ENCODE measurements at regions not wholly inside any gene's neighbourhood (a gene's known extent, or its start where the extent isn't known, plus 50 kb on each side); places are given as distances from the start of the nearest gene placed in this dataset.
A peak's percentile ranks its signal among the peaks of the same experiment; 100 is the strongest.

DNA sequence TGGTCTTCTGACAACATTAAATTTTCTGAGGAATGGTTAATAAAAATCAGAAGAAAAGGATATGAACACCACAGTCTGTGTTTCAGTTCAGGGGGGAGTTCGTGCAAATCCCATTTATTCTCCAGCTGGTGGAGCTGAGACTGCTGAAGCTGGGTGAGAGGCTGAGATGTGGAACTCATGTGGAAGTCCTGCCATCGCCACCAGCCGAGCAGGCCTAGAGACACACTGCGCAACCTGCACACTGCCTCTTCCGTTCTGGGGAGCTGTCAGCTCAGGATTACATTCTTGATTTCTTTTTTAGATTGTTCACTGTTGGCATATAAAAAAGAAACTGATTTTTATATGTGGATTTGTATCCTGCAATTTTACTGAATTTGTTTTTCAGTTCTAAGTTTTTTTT lies 66.6 kb upstream of the ELOVL6 start:
- H3K9me3 ChIP-seq (ENCODE audit: control insufficient read depth, insufficient read depth, low read depth, low read length), result no peaks in the 10 kb centered on the region
- ChIA-PET CTCF (interaction anchor here (0.7 kb wide), 1 partner anchor 58 kb away, joined by 3 read pairs; no protein-coding TSS in a partner anchor), POLR2A (no interaction called here)
- no peak overlapping the region for H3K27ac ChIP-seq (ENCODE audit: extremely low read depth, low read depth, low read length)
- peak; percentile 88 for TF ChIP-seq ZNF558 (tag by site-specific recombination; IDR thresholded peaks at IDR 0.05)
- TF ChIP-seq ZNF791 (tag by site-specific recombination; IDR thresholded peaks at IDR 0.05), result no peak
- H3K4me1 ChIP-seq (ENCODE audit: control insufficient read depth, insufficient read depth, low read length), result no peaks in the 10 kb centered on the region
- no peaks in the 10 kb centered on the region for H3K36me3 ChIP-seq (ENCODE audit: control insufficient read depth in 2 of 2, insufficient read depth in 1 of 2, low read length in 2 of 2)
- H3K4me3 ChIP-seq (ENCODE audit: low read depth, low read length), result no peak overlapping the region

DNA sequence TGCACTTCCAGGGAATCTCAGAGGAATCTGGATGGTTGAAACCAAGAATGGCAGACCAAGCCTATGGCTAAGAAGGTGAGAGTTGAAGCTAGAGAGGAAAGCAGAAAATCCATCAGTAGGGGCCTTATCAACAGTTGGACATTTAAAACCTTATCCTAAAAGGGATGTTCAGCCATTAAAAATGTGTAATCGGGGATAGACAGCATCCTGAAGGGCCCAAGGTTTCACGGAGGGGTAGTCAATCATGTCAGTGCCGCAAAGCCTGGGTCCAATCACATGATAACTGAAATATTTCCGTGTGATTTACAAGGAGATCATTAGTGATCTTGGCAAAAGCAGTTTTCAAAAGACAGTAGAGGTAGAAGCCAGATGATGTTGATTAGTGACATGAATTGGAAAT lies 61.9 kb upstream of the ELOVL6 start:
- no peak overlapping the region for H3K4me3 ChIP-seq (ENCODE audit: low read depth, low read length)
- no peaks in the 10 kb centered on the region for H3K36me3 ChIP-seq (ENCODE audit: control insufficient read depth in 2 of 2, insufficient read depth in 1 of 2, low read length in 2 of 2)
- H3K4me1 ChIP-seq (ENCODE audit: control insufficient read depth, insufficient read depth, low read length), result no peaks in the 10 kb centered on the region
- TF ChIP-seq ZNF132 (tag by site-specific recombination; IDR thresholded peaks at IDR 0.05; ENCODE audit: borderline replicate concordance), result no peak
- no peak for TF ChIP-seq GFI1B (tag by site-specific recombination; IDR thresholded peaks at IDR 0.05)
- no peak for TF ChIP-seq KLF7 (tag by site-specific recombination; IDR thresholded peaks at IDR 0.05; ENCODE audit: borderline replicate concordance)
- TF ChIP-seq ZNF202 (tag by site-specific recombination; IDR thresholded peaks at IDR 0.05; ENCODE audit: borderline replicate concordance), result no peak
- TF ChIP-seq EGR2 (tag by site-specific recombination; IDR thresholded peaks at IDR 0.05; ENCODE audit: low read depth), result no peak
- TF ChIP-seq, protein P1, sequence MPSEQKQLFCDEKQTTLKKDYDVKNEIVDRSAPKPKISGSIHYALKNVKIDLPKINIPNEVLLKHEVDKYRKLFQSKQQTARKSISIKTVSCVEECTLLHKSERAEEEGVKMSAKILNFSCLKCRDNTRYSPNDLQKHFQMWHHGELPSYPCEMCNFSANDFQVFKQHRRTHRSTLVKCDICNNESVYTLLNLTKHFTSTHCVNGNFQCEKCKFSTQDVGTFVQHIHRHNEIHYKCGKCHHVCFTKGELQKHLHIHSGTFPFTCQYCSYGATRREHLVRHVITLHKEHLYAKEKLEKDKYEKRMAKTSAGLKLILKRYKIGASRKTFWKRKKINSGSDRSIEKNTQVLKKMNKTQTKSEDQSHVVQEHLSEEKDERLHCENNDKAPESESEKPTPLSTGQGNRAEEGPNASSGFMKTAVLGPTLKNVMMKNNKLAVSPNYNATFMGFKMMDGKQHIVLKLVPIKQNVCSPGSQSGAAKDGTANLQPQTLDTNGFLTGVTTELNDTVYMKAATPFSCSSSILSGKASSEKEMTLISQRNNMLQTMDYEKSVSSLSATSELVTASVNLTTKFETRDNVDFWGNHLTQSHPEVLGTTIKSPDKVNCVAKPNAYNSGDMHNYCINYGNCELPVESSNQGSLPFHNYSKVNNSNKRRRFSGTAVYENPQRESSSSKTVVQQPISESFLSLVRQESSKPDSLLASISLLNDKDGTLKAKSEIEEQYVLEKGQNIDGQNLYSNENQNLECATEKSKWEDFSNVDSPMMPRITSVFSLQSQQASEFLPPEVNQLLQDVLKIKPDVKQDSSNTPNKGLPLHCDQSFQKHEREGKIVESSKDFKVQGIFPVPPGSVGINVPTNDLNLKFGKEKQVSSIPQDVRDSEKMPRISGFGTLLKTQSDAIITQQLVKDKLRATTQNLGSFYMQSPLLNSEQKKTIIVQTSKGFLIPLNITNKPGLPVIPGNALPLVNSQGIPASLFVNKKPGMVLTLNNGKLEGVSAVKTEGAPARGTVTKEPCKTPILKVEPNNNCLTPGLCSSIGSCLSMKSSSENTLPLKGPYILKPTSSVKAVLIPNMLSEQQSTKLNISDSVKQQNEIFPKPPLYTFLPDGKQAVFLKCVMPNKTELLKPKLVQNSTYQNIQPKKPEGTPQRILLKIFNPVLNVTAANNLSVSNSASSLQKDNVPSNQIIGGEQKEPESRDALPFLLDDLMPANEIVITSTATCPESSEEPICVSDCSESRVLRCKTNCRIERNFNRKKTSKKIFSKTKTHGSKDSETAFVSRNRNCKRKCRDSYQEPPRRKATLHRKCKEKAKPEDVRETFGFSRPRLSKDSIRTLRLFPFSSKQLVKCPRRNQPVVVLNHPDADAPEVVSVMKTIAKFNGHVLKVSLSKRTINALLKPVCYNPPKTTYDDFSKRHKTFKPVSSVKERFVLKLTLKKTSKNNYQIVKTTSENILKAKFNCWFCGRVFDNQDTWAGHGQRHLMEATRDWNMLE (tag by site-specific recombination; conservative IDR thresholded peaks at IDR 0.05; ENCODE audit: low read depth), result no peak
- TF ChIP-seq OSR2 (tag by site-specific recombination; IDR thresholded peaks at IDR 0.05), result no peak
- TF ChIP-seq TCF7L2 (IDR thresholded peaks at IDR 0.05; ENCODE audit: borderline replicate concordance, low read depth, low read length), result no peak
- TF ChIP-seq ZSCAN23 (tag by site-specific recombination; IDR thresholded peaks at IDR 0.05), result no peak
- TF ChIP-seq ZNF792 (tag by site-specific recombination; IDR thresholded peaks at IDR 0.05), result no peak
- TF ChIP-seq ZNF776 (tag by site-specific recombination; IDR thresholded peaks at IDR 0.05; ENCODE audit: borderline replicate concordance), result no peak
- no peak for TF ChIP-seq ZNF248 (tag by site-specific recombination; IDR thresholded peaks at IDR 0.05)
- TF ChIP-seq, protein P2, sequence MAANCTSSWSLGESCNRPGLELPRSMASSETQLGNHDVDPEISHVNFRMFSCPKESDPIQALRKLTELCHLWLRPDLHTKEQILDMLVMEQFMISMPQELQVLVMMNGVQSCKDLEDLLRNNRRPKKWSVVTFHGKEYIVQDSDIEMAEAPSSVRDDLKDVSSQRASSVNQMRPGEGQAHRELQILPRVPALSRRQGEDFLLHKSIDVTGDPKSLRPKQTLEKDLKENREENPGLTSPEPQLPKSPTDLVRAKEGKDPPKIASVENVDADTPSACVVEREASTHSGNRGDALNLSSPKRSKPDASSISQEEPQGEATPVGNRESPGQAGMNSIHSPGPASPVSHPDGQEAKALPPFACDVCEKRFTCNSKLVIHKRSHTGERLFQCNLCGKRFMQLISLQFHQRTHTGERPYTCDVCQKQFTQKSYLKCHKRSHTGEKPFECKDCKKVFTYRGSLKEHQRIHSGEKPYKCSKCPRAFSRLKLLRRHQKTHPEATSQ (tag by site-specific recombination; IDR thresholded peaks at IDR 0.05), result no peak
- no peak for TF ChIP-seq ZNF10 (tag by site-specific recombination; IDR thresholded peaks at IDR 0.05)
- TF ChIP-seq ZNF266 (tag by site-specific recombination; IDR thresholded peaks at IDR 0.05; ENCODE audit: low read depth), result no peak
- H3K27ac ChIP-seq (ENCODE audit: extremely low read depth, low read depth, low read length), result no peak overlapping the region
- ChIA-PET POLR2A (no interaction called here), CTCF (no interaction called here)
- H3K9me3 ChIP-seq (ENCODE audit: control insufficient read depth, insufficient read depth, low read depth, low read length), result no peaks in the 10 kb centered on the region

DNA sequence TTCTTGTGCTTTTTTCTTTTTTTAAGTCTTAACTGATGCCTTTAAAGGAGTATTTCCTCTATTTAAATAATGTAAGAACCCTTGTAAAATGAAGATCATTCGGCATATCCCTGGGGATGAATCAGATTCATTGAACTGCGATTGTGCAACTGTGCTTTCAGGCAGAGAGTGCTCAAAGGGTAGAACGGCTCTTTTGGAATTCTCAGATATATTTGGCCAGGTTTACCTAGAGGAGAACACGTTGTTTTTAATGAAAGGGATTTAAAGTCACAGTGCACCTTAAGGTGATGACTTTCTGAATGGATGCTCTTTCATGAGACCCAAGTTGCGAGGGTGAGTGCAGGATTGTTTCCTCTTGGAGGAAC lies 51.6 kb upstream of the ELOVL6 start:
- Histone ChIP-seq H3K9me3 (ENCODE audit: control insufficient read depth, insufficient read depth, low read depth, low read length) (no peaks in the 10 kb centered on the region), H3K36me3 (ENCODE audit: control insufficient read depth in 2 of 2, insufficient read depth in 1 of 2, low read length in 2 of 2) (no peaks in the 10 kb centered on the region), H3K4me3 (ENCODE audit: low read depth, low read length) (no peak overlapping the region), H3K4me1 (ENCODE audit: control insufficient read depth, insufficient read depth, low read length) (no peaks in the 10 kb centered on the region), H3K27ac (ENCODE audit: extremely low read depth, low read depth, low read length) (no peak overlapping the region)
- ChIA-PET CTCF (no interaction called here), POLR2A (no interaction called here)
- TF ChIP-seq GLI4 (tag by site-specific recombination; IDR thresholded peaks at IDR 0.05) (no peak), ZNF266 (tag by site-specific recombination; IDR thresholded peaks at IDR 0.05; ENCODE audit: low read depth) (no peak), ZNF837 (tag by site-specific recombination; IDR thresholded peaks at IDR 0.05) (no peak)
- TF ChIP-seq, protein P3, sequence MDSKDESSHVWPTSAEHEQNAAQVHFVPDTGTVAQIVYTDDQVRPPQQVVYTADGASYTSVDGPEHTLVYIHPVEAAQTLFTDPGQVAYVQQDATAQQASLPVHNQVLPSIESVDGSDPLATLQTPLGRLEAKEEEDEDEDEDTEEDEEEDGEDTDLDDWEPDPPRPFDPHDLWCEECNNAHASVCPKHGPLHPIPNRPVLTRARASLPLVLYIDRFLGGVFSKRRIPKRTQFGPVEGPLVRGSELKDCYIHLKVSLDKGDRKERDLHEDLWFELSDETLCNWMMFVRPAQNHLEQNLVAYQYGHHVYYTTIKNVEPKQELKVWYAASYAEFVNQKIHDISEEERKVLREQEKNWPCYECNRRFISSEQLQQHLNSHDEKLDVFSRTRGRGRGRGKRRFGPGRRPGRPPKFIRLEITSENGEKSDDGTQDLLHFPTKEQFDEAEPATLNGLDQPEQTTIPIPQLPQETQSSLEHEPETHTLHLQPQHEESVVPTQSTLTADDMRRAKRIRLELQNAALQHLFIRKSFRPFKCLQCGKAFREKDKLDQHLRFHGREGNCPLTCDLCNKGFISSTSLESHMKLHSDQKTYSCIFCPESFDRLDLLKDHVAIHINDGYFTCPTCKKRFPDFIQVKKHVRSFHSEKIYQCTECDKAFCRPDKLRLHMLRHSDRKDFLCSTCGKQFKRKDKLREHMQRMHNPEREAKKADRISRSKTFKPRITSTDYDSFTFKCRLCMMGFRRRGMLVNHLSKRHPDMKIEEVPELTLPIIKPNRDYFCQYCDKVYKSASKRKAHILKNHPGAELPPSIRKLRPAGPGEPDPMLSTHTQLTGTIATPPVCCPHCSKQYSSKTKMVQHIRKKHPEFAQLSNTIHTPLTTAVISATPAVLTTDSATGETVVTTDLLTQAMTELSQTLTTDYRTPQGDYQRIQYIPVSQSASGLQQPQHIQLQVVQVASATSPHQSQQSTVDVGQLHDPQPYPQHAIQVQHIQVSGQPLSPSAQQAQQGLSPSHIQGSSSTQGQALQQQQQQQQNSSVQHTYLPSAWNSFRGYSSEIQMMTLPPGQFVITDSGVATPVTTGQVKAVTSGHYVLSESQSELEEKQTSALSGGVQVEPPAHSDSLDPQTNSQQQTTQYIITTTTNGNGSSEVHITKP (tag by site-specific recombination; IDR thresholded peaks at IDR 0.05), result peak; percentile 56
- TF ChIP-seq, protein P4, sequence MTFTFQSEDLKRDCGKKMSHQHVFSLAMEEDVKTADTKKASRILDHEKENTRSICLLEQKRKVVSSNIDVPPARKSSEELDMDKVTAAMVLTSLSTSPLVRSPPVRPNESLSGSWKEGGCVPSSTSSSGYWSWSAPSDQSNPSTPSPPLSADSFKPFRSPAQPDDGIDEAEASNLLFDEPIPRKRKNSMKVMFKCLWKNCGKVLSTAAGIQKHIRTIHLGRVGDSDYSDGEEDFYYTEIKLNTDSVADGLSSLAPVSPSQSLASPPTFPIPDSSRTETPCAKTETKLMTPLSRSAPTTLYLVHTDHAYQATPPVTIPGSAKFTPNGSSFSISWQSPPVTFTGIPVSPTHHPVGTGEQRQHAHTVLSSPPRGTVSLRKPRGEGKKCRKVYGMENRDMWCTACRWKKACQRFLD (tag by site-specific recombination; IDR thresholded peaks at IDR 0.05), result no peak
